CD4-positive, alpha-beta T cell treated with Interleukin-10 for 1 hour (primary cell): ENCODE measurements at regions not wholly inside any gene's neighbourhood (a gene's known extent, or its start where the extent isn't known, plus 50 kb on each side); places are given as distances from the start of the nearest gene placed in this dataset.

ENCODE experiments used
- DNase-seq: peaks from one replicate; pipeline ENCODE4 v3.0.0-alpha.2; 2020

GRCh38 chr2:120867290-120868241 is 131.9 kb downstream of the GLI2 start:
- DNase-seq: no peak

GRCh38 chr2:120868366-120868765 is 132.7 kb downstream of the GLI2 start:
- no peak for DNase-seq

GRCh38 chr2:120869036-120869729 is 133.5 kb downstream of the GLI2 start:
- DNase-seq: no peak

GRCh38 chr2:120869730-120870466 is 134.2 kb downstream of the GLI2 start:
- DNase-seq: no peak

GRCh38 chr2:120870467-120870788 is 134.8 kb downstream of the GLI2 start:
- no peak for DNase-seq

GRCh38 chr2:120871016-120871635 is 135.5 kb downstream of the GLI2 start:
- no peak for DNase-seq

GRCh38 chr2:120871881-120872620 is 136.4 kb downstream of the GLI2 start:
- DNase-seq: no peak

- DNase-seq: no peak
Measured at GRCh38 chr2:120873958-120874887, 138.6 kb downstream of the GLI2 start.

- DNase-seq: no peak
Measured at GRCh38 chr2:120874888-120875275, 139.2 kb downstream of the GLI2 start.

GRCh38 chr2:120875431-120875830 is 139.8 kb downstream of the GLI2 start:
- no peak for DNase-seq

- no peak for DNase-seq
Measured at GRCh38 chr2:120876526-120877280, 141.0 kb downstream of the GLI2 start.

- no peak for DNase-seq
Measured at GRCh38 chr2:120877409-120877808, 141.7 kb downstream of the GLI2 start.

GRCh38 chr2:120878970-120879369 is 143.3 kb downstream of the GLI2 start:
- no peak for DNase-seq

- DNase-seq: no peak
Measured at GRCh38 chr2:120879431-120880295, 144.0 kb downstream of the GLI2 start.

- DNase-seq: no peak
Measured at GRCh38 chr2:120880381-120880780, 144.7 kb downstream of the GLI2 start.

- no peak for DNase-seq
Measured at GRCh38 chr2:120881981-120882788, 146.5 kb downstream of the GLI2 start.

- no peak for DNase-seq
Measured at GRCh38 chr2:120883607-120884440, 148.2 kb downstream of the GLI2 start.
